GM12874 (cell line): ENCODE measurements at regions not wholly inside any gene's neighbourhood (a gene's known extent, or its start where the extent isn't known, plus 50 kb on each side); places are given as distances from the start of the nearest gene placed in this dataset.

Experiments used
- CTCF ChIP-seq: IDR thresholded peaks from 2 replicates; pipeline ENCODE4 v1.5.1; 2011; ENCODE audit warnings: low read depth, mild to moderate bottlenecking, control low read depth, low read length, moderate library complexity; ENCODE audit not compliant: insufficient read depth

DNA sequence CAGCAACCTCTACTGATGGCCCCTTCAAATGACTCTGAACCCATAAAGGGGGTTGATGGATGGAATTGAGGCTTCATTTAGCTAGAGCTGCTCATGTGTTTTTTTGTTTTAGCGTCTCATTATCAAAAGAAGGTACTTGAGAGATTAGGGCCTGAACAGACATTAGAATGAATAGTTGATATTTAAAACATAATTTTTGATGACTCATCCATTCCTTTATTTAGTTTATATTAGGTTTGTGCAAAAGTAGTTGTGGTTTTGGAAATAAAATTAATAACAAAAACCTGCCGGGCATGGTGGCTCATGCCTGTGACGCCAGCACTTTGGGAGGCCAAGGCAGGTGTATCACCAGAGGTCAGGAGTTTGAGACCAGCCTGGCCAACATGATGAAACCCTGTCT, 485.9 kb downstream of the PSAT1 start:
- no peak for TF ChIP-seq CTCF

- TF ChIP-seq CTCF = peak; percentile 16; the same call in 1 of the 2 replicates
Measured at GRCh38 chr9:78783743-78784142, 486.8 kb downstream of the PSAT1 start.

- TF ChIP-seq CTCF = no peak
Measured at GRCh38 chr9:78786794-78787193, 489.9 kb downstream of the PSAT1 start.

- no peak for TF ChIP-seq CTCF
Measured at GRCh38 chr9:78788101-78788500, 491.2 kb downstream of the PSAT1 start.

GRCh38 chr9:78791779-78792178, 494.9 kb downstream of the PSAT1 start:
- no peak for TF ChIP-seq CTCF

GRCh38 chr9:78792745-78793144, 495.8 kb downstream of the PSAT1 start:
- no peak for TF ChIP-seq CTCF

- TF ChIP-seq CTCF = no peak
Measured at GRCh38 chr9:78805771-78806170, 508.8 kb downstream of the PSAT1 start.
